CD4-positive, alpha-beta T cell treated with Interferon gamma for 1 hour (primary cell): ENCODE measurements at regions not wholly inside any gene's neighbourhood (a gene's known extent, or its start where the extent isn't known, plus 50 kb on each side); places are given as distances from the start of the nearest gene placed in this dataset.

Source experiments
- DNase-seq: peaks from one replicate; pipeline ENCODE4 v3.0.0-alpha.2; 2020

- no peak for DNase-seq
Measured at GRCh38 chr4:185895351-185895750, 83.4 kb upstream of the SORBS2 start.

DNA sequence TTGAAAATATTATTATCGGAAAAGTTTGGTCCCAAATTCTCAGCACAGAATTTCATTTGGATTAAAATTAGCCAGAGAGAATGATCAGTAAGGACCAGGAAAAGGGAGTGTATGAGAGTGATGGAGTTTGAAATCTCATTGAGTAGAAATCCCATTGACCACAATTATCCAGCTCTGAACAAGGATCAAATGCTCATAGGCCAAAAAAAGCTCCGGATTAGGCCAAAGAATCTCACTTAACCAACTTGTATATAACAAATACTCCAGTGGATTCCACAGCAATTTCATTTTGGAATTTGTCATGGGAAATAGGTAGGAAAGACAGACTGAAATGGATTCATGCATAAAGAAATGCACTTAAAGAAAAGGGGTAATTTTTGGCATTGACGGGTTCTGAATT is 83.9 kb upstream of the SORBS2 start:
- no peak for DNase-seq

DNA sequence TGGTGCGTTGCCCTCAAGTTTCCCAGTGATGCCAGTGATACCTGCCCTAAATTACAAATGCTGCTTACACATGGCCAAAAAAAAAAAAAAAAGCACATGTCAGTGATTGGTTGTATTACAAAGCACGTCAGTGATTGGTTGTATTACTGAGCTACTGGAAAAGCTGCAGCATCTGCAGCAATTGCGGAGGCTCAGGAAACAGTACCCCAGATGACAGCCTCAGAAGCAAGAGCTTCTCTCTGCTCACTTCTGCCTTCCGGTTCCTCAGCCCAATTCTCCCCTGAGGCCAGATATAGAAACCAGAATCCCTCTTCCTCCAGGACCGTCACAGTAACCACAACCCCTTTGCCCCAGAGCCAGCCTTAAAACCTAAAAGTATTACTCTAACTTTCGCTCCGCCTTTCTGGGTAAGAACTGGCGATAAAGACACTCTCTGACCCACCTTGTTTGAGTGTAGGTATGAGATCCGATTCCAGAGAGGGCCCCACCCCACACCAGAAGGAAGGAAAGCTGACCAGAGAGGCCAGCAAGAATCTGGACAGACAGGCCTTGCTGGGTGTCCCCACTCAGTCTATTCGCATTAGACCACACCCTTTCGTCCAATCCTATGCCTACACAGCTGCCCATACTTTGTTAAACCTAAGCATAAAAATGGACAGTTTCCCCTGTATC is 85.0 kb upstream of the SORBS2 start:
- DNase-seq: no peak

DNA sequence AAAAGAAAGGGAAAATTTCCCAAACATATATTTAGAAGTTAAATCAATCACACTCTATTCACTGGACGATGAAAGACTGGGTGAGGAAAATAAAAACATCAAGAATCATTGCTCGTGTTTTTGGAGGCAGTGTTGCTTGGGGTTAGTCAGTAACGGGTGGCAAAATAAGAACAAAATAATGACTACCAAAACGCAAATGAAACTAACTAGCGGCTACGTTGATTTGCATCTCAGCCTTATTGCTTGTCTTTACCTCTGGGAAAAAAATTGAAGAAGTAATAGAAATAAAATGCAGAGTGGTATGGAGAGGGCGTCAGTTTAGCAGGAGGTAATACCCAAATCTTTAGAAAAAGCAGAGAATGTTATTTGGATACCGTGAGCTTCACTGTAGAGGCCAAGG is 86.4 kb upstream of the SORBS2 start:
- no peak for DNase-seq

DNA sequence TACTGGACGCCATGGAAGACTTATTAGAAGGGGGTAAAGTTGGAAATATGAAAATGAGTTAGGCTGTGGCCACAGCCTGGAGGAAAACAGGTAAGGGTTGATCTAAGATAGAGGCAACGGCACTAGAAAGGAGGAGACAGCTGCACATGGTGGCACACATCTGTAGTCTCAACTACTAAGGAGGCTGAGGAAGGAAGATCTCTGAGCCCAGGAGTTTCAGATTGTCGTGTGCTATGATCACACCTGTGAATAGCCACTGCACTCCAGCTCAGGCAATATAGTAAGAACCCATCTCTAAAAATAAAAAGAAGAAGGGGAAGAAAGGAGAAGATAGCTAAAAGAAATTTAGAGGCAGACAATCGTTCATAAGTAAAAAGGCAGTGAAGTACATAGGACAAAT is 87.8 kb upstream of the SORBS2 start:
- DNase-seq: no peak

DNA sequence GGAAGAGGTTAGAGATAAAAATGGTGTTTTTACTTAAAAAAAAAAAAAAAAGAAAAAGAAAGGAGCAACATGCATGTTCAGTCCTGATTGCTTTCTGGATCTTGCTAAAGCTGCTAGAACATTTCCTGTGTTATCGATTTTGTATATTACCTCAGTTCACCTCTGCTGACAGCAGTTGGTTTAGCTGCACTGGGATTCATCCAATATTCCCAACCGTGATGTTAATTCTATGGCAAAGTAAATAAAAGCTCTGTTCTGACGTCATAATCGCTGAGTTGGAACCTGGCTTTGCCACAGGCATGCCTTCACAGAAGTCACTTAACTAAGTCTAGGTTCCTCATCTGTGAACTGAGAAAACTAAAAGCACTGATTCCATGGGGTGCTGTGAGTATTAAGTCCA is 90.7 kb upstream of the SORBS2 start:
- DNase-seq: no peak

GRCh38 chr4:185903205-185903604 is 91.2 kb upstream of the SORBS2 start:
- no peak for DNase-seq

DNA sequence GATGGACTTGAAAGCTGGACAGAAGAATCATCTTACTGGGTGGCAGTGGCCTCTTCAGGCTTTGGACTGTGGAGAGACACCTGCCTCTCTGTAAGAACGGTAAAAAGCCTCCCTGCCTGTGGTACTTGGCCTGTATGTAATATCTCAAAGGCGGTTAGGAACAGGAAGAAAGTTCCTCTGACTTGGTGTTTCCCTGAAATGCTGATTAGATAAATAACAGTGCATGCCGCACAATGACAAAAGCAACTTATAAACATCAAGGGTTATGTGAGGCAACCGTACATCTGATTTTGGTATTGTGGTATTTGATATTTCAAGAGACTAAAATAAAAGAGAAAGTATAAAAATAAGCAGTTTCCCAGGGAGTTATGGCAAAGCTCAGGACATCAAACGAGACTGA is 92.4 kb upstream of the SORBS2 start:
- DNase-seq: no peak

GRCh38 chr4:185909972-185910371 is 98.0 kb upstream of the SORBS2 start:
- no peak for DNase-seq

DNA sequence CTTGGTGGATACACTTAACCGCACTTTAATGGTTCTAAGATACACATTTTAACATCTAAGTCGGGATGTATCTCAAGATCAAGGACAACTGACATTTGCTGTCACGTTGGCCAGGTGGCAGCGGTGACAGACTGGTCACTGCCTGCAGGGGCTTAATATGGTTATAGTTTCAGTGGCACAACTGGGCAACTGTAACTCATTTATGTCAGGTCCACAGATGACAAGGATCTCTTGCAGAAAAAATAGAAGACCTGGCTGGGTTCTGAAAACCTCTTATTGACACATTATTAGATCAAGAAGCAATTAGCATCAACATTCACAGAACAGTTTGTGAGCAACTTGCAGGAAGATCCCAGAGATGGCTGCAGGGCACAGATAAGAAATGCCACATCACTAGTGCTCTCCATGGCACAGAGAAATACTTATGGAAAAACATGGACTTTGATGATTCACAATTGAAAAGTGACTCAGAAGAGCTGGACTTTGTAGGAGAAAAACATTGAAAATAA is 99.6 kb upstream of the SORBS2 start:
- no peak for DNase-seq

DNA sequence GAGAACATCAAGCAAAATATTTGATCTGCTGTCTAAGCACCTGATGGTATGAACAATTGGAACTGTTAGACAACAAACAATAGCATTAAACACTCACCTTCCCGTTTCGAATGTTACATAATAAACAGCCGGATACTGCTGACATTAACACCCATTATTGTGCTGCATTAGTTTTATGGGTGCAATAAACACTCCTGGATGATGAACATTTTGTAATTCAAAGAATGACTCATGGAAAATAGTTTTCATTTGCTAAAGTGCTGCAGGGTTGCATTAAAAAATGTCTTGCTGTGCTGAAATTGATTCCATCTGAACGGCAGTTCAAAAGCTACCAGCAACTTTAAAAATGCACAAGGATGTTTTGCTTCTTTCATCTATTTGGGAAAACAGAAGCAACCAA is 100.8 kb upstream of the SORBS2 start:
- DNase-seq: no peak

DNA sequence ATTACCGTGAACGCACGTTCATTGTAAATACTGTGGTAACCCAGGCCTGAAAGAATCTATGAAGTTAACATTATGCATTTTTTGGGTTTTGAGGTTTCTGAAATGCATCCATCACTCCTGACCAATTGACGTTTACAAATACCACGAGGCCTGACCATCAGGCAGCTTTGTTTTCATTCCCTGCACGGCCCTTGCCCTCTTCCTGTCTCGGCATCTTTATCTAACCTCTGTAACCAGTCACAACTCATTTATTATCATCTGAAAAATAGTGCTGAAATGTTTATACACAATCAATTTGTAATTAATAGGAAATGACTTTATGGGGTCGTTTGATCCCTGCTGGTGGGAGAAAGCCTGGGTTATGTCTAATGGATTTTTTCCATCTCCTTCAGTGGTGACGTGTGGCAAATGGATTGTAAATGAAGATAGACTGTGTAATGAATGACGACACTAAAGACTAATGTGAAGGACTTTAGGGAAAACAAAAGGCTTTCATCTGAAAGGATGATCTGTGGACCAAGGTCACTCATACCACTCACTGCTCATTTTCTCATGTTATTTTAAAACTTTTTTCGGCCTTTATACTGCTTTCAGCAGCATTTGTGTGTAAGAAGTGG is 102.7 kb upstream of the SORBS2 start:
- DNase-seq: no peak

DNA sequence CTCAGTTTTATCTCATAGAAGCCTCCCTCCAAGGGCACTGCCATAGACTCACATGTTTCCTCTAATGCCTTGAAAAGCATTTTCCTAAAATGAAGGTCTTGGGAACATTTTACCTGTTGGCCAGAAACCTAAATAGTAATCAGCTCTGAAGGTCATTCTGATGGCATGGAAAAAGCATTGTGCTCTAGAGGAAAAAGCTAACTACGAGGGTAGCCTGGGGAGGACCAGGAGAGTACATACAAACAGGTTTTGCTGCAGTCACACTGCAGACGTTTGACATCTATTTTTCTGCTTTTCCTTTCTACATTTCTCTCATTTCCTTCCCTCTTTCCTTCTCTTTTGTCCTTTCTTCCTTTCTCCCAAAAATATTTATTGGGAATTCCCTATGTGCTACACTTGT is 103.3 kb upstream of the SORBS2 start:
- DNase-seq: no peak

DNA sequence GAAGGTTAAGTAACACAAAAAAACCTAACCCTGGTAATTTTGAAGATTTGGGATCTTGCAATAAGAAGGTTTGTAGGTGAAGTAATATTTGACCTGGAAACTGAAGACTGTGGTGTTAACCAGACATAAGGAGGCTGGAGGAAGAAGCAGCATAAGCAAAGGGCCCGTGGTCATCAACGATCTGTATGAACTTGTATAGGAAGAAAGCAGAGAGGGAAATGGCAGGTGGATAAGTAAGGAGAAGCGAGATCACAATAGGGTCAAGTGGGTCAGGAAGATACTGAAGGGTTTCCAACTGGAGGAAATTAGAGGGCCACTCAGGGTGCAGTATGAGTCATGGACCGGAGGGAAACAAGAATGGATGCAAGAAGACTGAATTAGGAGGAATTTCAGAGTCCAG is 103.8 kb upstream of the SORBS2 start:
- DNase-seq: no peak

- DNase-seq: no peak
Measured at GRCh38 chr4:185916231-185916630, 104.2 kb upstream of the SORBS2 start.

DNA sequence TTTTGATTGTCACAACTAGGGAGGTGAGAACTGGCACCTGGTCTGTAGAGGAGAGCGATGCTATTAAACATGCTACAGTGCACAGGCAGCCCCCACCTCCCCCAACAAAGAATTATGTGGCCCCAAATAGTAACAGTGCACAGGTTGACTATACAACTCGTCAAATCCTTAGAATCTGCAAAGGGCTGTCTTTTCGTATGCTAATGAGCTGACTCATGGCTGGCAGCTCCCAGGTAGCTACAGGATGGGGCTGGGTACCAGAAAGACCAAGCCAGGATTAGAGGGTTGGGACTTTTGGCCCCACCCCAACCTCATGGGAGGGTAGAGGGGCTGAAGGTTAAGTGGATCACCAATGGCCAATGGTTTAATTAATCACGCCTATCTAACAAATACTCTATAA is 104.7 kb upstream of the SORBS2 start:
- DNase-seq: no peak

GRCh38 chr4:185919107-185919506 is 107.1 kb upstream of the SORBS2 start:
- DNase-seq: no peak

DNA sequence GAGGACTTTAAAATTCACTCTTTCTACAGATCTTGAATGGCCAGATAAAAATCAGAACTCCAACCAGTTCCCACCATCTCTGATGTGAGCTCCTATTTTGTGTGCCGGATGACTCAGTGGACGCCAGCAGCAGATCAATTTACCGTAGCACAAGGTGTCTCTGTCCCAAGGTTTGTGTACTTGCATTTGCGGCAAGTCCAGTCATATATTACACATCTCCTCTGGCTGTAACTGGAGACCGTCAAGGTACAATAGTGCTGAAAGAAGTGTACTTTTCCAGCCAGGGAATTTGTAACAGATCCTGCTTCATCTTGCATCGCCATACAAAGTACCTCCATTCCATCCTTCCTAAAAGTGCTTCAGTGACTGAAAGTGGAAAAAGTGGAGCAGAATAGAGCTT is 108.2 kb upstream of the SORBS2 start:
- DNase-seq: no peak

GRCh38 chr4:185920691-185921260 is 108.8 kb upstream of the SORBS2 start:
- no peak for DNase-seq

DNA sequence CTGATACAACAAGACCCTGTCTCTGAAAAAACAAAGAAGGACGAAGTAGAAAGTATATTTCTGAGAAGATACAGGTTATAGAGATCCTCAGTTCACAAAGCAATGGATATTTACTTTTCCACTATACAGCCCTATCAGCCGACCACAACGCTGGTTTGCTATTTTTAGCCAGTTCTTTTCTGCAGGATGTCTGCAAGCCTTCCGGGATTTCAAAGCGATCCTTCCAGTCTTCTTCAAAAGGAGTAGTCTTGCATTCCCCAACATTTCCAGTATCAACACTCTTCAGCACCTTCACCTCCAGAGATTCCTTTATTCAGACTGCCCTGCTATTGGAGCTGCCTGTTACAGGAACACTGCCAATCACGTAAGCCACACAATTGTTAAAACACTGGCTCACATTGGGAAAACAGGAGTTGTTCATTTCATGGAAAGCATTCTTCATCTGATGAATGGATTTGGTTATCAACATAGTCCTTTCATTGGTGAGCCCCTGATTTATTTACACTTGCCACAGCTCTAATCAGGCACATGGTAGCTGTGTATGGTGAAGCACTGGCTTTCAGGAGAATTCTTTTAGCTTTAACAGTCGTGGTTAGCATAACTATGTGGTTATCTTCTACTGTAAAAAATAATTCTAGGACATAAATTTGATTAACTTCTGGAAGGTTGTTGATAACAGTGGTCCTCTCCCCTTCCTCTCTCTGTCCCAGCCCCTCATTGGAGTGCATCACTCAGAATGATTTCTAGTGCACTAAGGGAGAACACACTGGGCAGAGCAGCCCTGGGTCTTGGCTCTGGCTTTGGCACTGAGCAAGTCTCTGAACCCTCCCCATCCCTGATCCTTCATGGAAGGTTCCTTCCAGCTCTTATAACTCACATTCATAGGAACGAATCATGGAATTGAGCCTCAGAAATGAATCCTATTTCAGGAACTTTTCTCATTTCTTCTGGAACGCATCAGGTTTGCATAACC is 109.9 kb upstream of the SORBS2 start:
- no peak for DNase-seq

DNA sequence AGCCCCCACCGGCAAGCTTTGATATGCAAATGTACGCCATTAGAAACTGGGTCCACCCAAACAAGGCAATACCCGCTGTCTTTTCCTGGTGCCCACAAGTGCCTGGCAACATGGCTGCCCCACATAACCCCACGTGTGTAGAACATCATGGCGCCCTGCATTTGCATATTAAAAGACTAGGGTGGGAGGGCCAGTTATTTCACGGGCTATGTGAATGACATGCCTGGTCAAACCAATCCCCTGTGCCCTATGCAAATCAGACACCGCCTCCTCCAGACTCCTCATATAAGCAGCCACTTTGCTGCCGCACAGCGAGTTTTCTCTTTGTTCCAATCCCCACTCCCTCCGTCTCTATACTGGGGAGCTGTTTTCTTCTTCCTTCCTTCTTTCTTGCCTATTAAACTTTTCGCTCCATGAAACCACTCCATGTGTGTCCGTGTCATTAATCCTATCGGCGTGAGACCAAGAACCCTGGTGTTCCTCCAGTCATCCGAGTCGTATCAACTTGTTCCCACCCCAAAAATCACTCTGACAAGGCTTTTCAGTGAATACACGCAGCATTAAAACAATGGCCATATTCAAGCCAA is 112.6 kb upstream of the SORBS2 start:
- DNase-seq: no peak

GRCh38 chr4:185925910-185926360 is 113.9 kb upstream of the SORBS2 start:
- DNase-seq: no peak

- DNase-seq: no peak
Measured at GRCh38 chr4:185931375-185931774, 119.4 kb upstream of the SORBS2 start.
